ENCODE measurements at regions not wholly inside any gene's neighbourhood (a gene's known extent, or its start where the extent isn't known, plus 50 kb on each side); places are given as distances from the start of the nearest gene placed in this dataset.

- no peaks in the 10 kb centered on the region for H3K9me3 ChIP-seq (ENCODE audit: control insufficient read depth, low read length, poor library complexity, severe bottlenecking)
- H3K4me3 Mint-ChIP-seq = no peak overlapping the region
- ATAC-seq (no peak), DNase-seq (no peak)
- no peaks in the 10 kb centered on the region for H3K27me3 Mint-ChIP-seq
- no peaks in the 10 kb centered on the region for H3K4me1 Mint-ChIP-seq
- no peaks in the 10 kb centered on the region for H3K36me3 Mint-ChIP-seq (ENCODE audit: low read depth)
- H3K27ac Mint-ChIP-seq = no peak overlapping the region
Observed at GRCh38 chr2:82857967-82858366, 1601.1 kb downstream of the SUCLG1 start.

GRCh38 chr2:82853299-82853698 is 1605.8 kb downstream of the SUCLG1 start:
- Mint-ChIP-seq H3K36me3 (ENCODE audit: low read depth) (no peaks in the 10 kb centered on the region), H3K27me3 (no peaks in the 10 kb centered on the region)
- no peak for ATAC-seq

GRCh38 chr2:82852787-82853186 is 1606.3 kb downstream of the SUCLG1 start:
- no peaks in the 10 kb centered on the region for H3K36me3 Mint-ChIP-seq (ENCODE audit: low read depth)

More at GRCh38 chr2:82853299-82853698, 1605.8 kb downstream of the SUCLG1 start:
- DNase-seq = no peak
- Mint-ChIP-seq H3K4me1 (no peaks in the 10 kb centered on the region), H3K4me3 (no peak overlapping the region), H3K27ac (no peak overlapping the region)
- H3K9me3 ChIP-seq (ENCODE audit: control insufficient read depth, low read length, poor library complexity, severe bottlenecking) = no peaks in the 10 kb centered on the region

GRCh38 chr2:82848285-82848684 is 1610.8 kb downstream of the SUCLG1 start:
- Mint-ChIP-seq H3K4me1 (no peaks in the 10 kb centered on the region), H3K4me3 (no peak overlapping the region), H3K27me3 (no peaks in the 10 kb centered on the region), H3K27ac (no peak overlapping the region), H3K36me3 (ENCODE audit: low read depth) (no peaks in the 10 kb centered on the region)
- no peaks in the 10 kb centered on the region for H3K9me3 ChIP-seq (ENCODE audit: control insufficient read depth, low read length, poor library complexity, severe bottlenecking)
- ATAC-seq = no peak
- DNase-seq = no peak

More at GRCh38 chr2:82852787-82853186, 1606.3 kb downstream of the SUCLG1 start:
- Mint-ChIP-seq H3K27ac (no peak overlapping the region), H3K4me1 (no peaks in the 10 kb centered on the region), H3K4me3 (no peak overlapping the region), H3K27me3 (no peaks in the 10 kb centered on the region)
- DNase-seq = no peak
- no peaks in the 10 kb centered on the region for H3K9me3 ChIP-seq (ENCODE audit: control insufficient read depth, low read length, poor library complexity, severe bottlenecking)
- no peak for ATAC-seq

- H3K4me1 Mint-ChIP-seq = no peaks in the 10 kb centered on the region
- H3K9me3 ChIP-seq (ENCODE audit: control insufficient read depth, low read length, poor library complexity, severe bottlenecking) = no peaks in the 10 kb centered on the region
- H3K27ac Mint-ChIP-seq = no peak overlapping the region
- no peaks in the 10 kb centered on the region for H3K36me3 Mint-ChIP-seq (ENCODE audit: low read depth)
- no peak overlapping the region for H3K4me3 Mint-ChIP-seq
- DNase-seq (no peak), ATAC-seq (no peak)
- H3K27me3 Mint-ChIP-seq = no peaks in the 10 kb centered on the region
Observed at GRCh38 chr2:82839036-82839435, 1620.0 kb downstream of the SUCLG1 start.

- ATAC-seq = no peak
- Mint-ChIP-seq H3K4me1 (no peaks in the 10 kb centered on the region), H3K4me3 (no peak overlapping the region), H3K27me3 (no peaks in the 10 kb centered on the region), H3K36me3 (ENCODE audit: low read depth) (no peaks in the 10 kb centered on the region), H3K27ac (no peak overlapping the region)
- no peaks in the 10 kb centered on the region for H3K9me3 ChIP-seq (ENCODE audit: control insufficient read depth, low read length, poor library complexity, severe bottlenecking)
- DNase-seq = no peak
Observed at GRCh38 chr2:82837588-82838304, 1621.3 kb downstream of the SUCLG1 start.

- no peak overlapping the region for H3K27ac Mint-ChIP-seq
- no peaks in the 10 kb centered on the region for H3K27me3 Mint-ChIP-seq
- H3K4me1 Mint-ChIP-seq = no peaks in the 10 kb centered on the region
Observed at GRCh38 chr2:82834893-82835292, 1624.2 kb downstream of the SUCLG1 start.

GRCh38 chr2:82827426-82827825 is 1631.7 kb downstream of the SUCLG1 start:
- DNase-seq (no peak), ATAC-seq (no peak)
- Mint-ChIP-seq H3K27ac (no peak overlapping the region), H3K36me3 (ENCODE audit: low read depth) (no peaks in the 10 kb centered on the region), H3K27me3 (no peaks in the 10 kb centered on the region), H3K4me3 (no peak overlapping the region), H3K4me1 (no peaks in the 10 kb centered on the region)
- no peaks in the 10 kb centered on the region for H3K9me3 ChIP-seq (ENCODE audit: control insufficient read depth, low read length, poor library complexity, severe bottlenecking)

More at GRCh38 chr2:82834893-82835292, 1624.2 kb downstream of the SUCLG1 start:
- DNase-seq (no peak), ATAC-seq (no peak)
- H3K36me3 Mint-ChIP-seq (ENCODE audit: low read depth) = no peaks in the 10 kb centered on the region
- no peaks in the 10 kb centered on the region for H3K9me3 ChIP-seq (ENCODE audit: control insufficient read depth, low read length, poor library complexity, severe bottlenecking)
- H3K4me3 Mint-ChIP-seq = no peak overlapping the region

GRCh38 chr2:82826437-82826836 is 1632.6 kb downstream of the SUCLG1 start:
- no peaks in the 10 kb centered on the region for H3K36me3 Mint-ChIP-seq (ENCODE audit: low read depth)
- ATAC-seq (no peak), DNase-seq (no peak)
- no peak overlapping the region for H3K27ac Mint-ChIP-seq
- H3K4me3 Mint-ChIP-seq = no peak overlapping the region
- no peaks in the 10 kb centered on the region for H3K4me1 Mint-ChIP-seq
- H3K9me3 ChIP-seq (ENCODE audit: control insufficient read depth, low read length, poor library complexity, severe bottlenecking) = no peaks in the 10 kb centered on the region
- no peaks in the 10 kb centered on the region for H3K27me3 Mint-ChIP-seq

- no peak overlapping the region for H3K27ac Mint-ChIP-seq
- ATAC-seq (no peak), DNase-seq (no peak)
- H3K4me3 Mint-ChIP-seq = no peak overlapping the region
- no peaks in the 10 kb centered on the region for H3K4me1 Mint-ChIP-seq
- H3K36me3 Mint-ChIP-seq (ENCODE audit: low read depth) = no peaks in the 10 kb centered on the region
- H3K9me3 ChIP-seq (ENCODE audit: control insufficient read depth, low read length, poor library complexity, severe bottlenecking) = no peaks in the 10 kb centered on the region
- no peaks in the 10 kb centered on the region for H3K27me3 Mint-ChIP-seq
Observed at GRCh38 chr2:82825410-82826090, 1633.5 kb downstream of the SUCLG1 start.

GRCh38 chr2:82823892-82824291 is 1635.2 kb downstream of the SUCLG1 start:
- H3K36me3 Mint-ChIP-seq (ENCODE audit: low read depth) = no peaks in the 10 kb centered on the region
- H3K9me3 ChIP-seq (ENCODE audit: control insufficient read depth, low read length, poor library complexity, severe bottlenecking) = no peaks in the 10 kb centered on the region
- ATAC-seq (no peak), DNase-seq (no peak)
- H3K4me3 Mint-ChIP-seq = no peak overlapping the region
- no peaks in the 10 kb centered on the region for H3K27me3 Mint-ChIP-seq
- no peaks in the 10 kb centered on the region for H3K4me1 Mint-ChIP-seq
- H3K27ac Mint-ChIP-seq = no peak overlapping the region

- Mint-ChIP-seq H3K36me3 (ENCODE audit: low read depth) (no peaks in the 10 kb centered on the region), H3K4me1 (no peaks in the 10 kb centered on the region), H3K27me3 (no peaks in the 10 kb centered on the region), H3K4me3 (no peak overlapping the region), H3K27ac (no peak overlapping the region)
- ATAC-seq = no peak
- DNase-seq = no peak
- H3K9me3 ChIP-seq (ENCODE audit: control insufficient read depth, low read length, poor library complexity, severe bottlenecking) = no peaks in the 10 kb centered on the region
Observed at GRCh38 chr2:82819951-82820350, 1639.1 kb downstream of the SUCLG1 start.

- no peak overlapping the region for H3K4me3 Mint-ChIP-seq
- H3K4me1 Mint-ChIP-seq = no peaks in the 10 kb centered on the region
- no peak overlapping the region for H3K27ac Mint-ChIP-seq
- ATAC-seq = no peak
- DNase-seq = no peak
- peaks cover 4% of the 10 kb centered on the region for H3K9me3 ChIP-seq (ENCODE audit: control insufficient read depth, low read length, poor library complexity, severe bottlenecking)
- H3K36me3 Mint-ChIP-seq (ENCODE audit: low read depth) = no peaks in the 10 kb centered on the region
- H3K27me3 Mint-ChIP-seq = no peaks in the 10 kb centered on the region
Observed at GRCh38 chr2:82814146-82814545, 1644.9 kb downstream of the SUCLG1 start.

- Mint-ChIP-seq H3K4me1 (no peaks in the 10 kb centered on the region), H3K36me3 (ENCODE audit: low read depth) (no peaks in the 10 kb centered on the region), H3K4me3 (no peak overlapping the region), H3K27ac (no peak overlapping the region), H3K27me3 (no peaks in the 10 kb centered on the region)
- ATAC-seq = no peak
- H3K9me3 ChIP-seq (ENCODE audit: control insufficient read depth, low read length, poor library complexity, severe bottlenecking) = peaks cover 4% of the 10 kb centered on the region
- DNase-seq = no peak
Observed at GRCh38 chr2:82811946-82812345, 1647.1 kb downstream of the SUCLG1 start.
